Fibroblast of pulmonary artery (primary cell): ENCODE measurements at regions not wholly inside any gene's neighbourhood (a gene's known extent, or its start where the extent isn't known, plus 50 kb on each side); places are given as distances from the start of the nearest gene placed in this dataset.

Experiments
- DNase-seq: peaks from one replicate; pipeline ENCODE4 v3.0.0-alpha.2; 2010; ENCODE audit warnings: low read depth
- H3K4me3 ChIP-seq: replicated peaks from 2 replicates; pipeline ENCODE4 v1.5.1; 2011; ENCODE audit warnings: low read depth, mild to moderate bottlenecking, control low read depth, low read length, moderate library complexity
- CTCF ChIP-seq: IDR thresholded peaks from 2 replicates; pipeline ENCODE4 v1.5.1; 2011; ENCODE audit warnings: mild to moderate bottlenecking, control low read depth, low read length, inconsistent platforms; ENCODE audit errors: missing control alignments

- TF ChIP-seq CTCF = no peak
- DNase-seq = no peak
- no peak overlapping the region for H3K4me3 ChIP-seq
Observed at GRCh38 chr7:152565731-152566130, 110.2 kb downstream of the XRCC2 start.

DNA sequence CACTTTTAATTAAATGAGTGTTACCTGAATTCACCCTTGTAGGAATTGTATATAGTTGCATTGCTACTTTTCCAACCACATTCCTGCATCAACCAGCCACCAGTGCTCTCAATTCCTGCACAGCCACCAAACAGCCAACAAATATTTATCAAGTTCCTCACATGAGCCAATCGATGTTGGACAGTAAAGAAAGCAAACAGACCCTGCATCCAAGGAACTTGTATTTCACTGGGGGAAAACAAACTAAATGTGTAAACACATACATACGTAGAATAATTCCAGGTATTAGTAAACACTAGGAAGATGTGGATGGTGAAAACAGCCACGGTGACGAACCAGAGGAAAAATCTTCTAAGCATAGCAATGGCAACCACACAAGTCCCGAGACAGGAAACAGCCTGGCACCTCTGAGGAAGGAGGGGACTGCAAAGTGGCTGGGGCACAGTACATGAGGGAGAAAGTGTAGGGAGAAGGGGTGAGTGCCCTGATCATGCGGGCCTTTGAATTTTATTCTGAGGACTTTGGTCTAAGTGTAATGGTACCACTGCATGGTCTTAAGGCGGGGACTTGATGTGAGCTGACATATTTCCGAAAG, 111.2 kb downstream of the XRCC2 start:
- no peak for TF ChIP-seq CTCF

DNA sequence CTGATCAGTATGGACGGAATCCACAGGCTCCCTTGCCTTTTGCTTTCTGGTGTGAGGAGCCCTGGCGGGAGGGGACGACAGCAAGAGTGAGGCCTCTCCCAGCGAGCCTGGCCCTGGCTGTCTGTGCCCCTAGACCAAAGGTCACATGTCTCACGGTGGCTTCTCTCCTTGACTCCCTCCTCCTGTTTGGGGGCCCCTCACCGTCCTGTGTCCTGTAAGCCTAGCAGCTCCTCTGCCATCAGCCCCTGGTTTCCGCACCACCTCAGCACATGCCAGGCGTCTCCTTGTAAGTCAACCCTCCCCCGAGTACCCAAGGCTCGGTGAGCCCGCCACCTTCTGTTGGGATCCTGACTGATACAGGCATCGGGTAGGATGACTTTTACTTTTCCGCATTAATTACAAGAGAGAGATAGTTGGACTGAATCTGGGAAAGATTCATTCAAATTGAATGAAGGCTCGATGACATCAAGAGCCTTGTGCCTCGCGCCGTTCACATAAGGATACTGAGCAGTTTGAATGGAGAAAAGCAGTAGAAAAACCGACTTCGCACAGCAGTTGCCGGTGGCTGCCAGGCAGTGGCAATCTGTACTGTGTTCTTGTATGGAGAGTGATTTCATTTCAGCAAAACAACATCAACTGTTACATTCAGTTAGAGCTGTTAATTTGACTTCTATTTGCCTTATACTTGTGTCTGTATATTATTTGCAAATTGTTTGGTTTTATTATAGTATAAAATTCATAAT, 119.8 kb downstream of the XRCC2 start:
- no peak for DNase-seq
- TF ChIP-seq CTCF = no peak
- no peak overlapping the region for H3K4me3 ChIP-seq

More for the DNA sequence above, 111.2 kb downstream of the XRCC2 start:
- DNase-seq = no peak
- no peak overlapping the region for H3K4me3 ChIP-seq

DNA sequence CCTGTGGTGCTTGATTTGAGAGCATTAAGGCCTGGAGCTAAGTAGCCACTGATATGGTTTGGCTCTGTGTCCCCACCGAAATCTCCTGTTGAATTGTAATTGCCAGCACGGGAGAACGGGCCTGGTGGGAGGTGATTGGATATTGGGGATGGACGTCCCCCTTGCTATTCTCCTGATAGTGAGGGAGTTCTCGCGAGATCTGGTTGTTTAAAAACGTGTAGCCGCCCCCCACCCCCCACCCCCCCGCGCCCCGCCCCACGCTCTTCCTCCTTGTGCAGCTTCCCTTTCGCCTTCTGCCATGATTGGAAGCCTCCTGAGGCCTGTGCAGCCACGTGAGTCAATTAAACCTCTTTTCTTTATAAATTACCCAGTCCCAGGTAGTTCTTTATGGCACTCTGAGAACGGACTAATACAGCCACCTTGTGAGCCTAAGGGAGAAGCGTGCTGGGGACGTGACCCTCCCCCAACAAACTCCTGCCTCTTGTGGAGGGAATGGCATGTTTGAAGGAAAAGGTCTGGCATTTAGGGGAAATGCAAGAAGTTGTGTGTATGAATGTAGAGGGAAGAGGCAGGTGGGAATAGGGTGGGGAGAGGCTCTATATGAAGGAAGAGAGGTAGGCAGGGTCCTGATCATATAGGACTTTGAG, 118.0 kb upstream of the KMT2C start:
- TF ChIP-seq CTCF = no peak
- H3K4me3 ChIP-seq = no peak overlapping the region
- no peak for DNase-seq

DNA sequence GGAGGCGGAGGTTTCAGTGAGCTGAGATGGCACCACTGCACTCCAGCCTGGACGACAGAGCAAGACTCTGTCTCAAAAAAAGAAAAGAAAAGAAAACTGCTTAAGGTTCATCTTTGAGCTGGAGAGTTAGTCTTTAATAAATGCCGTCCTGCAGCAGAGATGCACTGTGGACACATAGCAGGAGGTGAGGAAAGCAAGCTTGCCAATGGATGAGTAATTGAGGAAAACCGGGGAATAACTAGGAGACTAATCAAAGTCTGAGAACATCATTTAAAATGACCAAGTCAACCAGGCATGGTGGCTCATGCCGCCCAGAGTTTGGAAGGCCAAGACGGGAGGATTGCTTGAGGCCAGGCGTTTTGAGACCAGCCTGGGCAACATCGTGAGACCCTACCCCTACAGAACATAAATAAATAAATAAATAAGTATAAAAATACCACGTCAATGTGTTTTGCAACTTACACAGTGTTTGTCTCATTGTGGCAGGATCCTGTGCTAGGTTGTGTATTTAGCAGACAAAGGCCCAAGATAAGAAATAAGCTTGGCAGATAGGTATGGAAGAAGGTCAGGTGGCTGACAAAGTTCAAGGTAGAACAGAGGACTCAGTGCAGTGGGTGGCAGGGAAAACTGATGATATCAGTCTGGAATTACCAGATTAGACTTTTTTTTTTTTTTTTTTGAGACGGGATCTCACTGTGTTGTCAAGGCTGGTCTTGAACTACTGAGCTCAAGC, 115.7 kb upstream of the KMT2C start:
- no peak overlapping the region for H3K4me3 ChIP-seq
- no peak for DNase-seq
- no peak for TF ChIP-seq CTCF

DNA sequence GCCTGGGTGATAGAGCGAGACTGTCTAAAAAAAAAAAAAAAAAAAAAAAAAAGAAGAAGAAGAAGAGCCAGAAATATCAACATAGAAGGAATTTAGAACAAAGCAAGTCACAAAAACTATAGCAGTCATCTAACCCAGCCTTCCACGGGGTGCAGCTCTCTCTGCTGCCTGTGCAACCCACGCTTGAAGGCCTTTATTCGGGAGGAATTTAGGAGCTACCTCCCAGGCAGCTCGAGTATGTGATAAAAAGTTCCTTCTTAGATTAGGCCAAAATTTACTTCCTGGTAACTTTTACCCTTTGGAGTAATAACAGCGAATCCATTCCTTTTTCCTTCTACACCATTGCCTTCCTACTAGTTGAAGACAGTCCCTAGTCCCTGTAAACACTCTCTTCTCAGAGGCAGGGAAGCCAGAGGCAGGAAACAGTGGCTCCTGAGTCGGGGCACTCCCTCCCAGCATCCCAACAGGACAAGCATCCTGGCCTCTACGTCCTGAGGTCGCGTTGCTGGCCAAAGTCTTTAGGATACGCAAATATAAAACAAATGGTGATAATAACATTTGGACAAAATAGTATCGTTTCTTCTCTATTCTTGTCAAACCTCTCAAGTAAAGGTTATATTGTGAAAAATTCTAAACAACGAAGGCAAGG, 109.3 kb upstream of the KMT2C start:
- DNase-seq = no peak
- no peak overlapping the region for H3K4me3 ChIP-seq
- TF ChIP-seq CTCF = no peak
